ENCODE measurements at regions not wholly inside any gene's neighbourhood (a gene's known extent, or its start where the extent isn't known, plus 50 kb on each side); places are given as distances from the start of the nearest gene placed in this dataset.
"Not testable (repeated sequence)": the region's sequence is repeated elsewhere in the genome, so short reads cannot be mapped to it uniquely, and the experiment has no call there.

DNA sequence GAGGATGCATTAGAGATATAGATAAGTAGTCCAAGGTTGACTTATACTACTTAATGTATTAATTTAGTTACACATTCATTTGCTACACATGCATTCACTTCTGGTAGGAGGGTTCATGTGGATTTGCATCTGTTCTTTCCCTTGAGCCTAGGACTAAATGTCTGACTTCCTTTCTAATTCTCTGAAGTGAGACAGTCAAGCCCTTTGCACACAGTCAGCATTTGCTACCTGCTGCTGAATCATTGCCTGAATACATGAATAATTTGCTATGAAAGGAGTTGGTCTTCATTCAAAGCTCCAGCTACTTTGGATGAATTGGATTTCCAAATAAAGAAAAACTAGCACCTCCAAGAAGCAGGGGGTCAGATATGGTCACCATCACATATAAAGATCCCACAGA, 154.8 kb upstream of the DAB1 start (continued):
- TF ChIP-seq, protein P1, sequence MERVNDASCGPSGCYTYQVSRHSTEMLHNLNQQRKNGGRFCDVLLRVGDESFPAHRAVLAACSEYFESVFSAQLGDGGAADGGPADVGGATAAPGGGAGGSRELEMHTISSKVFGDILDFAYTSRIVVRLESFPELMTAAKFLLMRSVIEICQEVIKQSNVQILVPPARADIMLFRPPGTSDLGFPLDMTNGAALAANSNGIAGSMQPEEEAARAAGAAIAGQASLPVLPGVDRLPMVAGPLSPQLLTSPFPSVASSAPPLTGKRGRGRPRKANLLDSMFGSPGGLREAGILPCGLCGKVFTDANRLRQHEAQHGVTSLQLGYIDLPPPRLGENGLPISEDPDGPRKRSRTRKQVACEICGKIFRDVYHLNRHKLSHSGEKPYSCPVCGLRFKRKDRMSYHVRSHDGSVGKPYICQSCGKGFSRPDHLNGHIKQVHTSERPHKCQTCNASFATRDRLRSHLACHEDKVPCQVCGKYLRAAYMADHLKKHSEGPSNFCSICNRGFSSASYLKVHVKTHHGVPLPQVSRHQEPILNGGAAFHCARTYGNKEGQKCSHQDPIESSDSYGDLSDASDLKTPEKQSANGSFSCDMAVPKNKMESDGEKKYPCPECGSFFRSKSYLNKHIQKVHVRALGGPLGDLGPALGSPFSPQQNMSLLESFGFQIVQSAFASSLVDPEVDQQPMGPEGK (CRISPR knock-in tag; IDR thresholded peaks at IDR 0.05; ENCODE audit: borderline replicate concordance): no peak
- no peak for TF ChIP-seq TOX (CRISPR knock-in tag; IDR thresholded peaks at IDR 0.05; ENCODE audit: borderline replicate concordance)

DNA sequence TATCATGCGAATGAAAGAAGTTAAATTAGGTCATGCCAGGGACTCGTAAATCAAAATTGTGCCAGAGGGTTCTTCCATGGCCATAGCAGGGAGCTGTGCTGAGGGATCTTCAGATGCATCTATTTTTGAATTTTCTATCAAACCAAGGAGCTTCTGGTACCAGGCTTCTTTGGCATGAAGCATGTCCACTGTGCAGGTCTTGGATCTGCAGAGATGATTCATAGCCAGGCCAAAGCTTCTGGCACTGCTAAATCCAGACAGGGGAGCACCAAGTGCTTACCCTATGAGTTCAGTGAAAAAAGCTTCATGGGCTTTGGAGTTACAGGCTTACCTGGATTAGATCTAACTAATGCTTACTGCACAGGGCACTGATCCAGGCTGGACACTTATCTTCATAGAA, 154.2 kb upstream of the DAB1 start:
- ATAC-seq: no peak
- TF ChIP-seq ISL1 (CRISPR knock-in tag; IDR thresholded peaks at IDR 0.05) (no peak), CSDC2 (CRISPR knock-in tag; IDR thresholded peaks at IDR 0.05) (no peak), ZNF565 (CRISPR knock-in tag; conservative IDR thresholded peaks at IDR 0.05; ENCODE audit: low read depth) (no peak), TCF4 (CRISPR knock-in tag; IDR thresholded peaks at IDR 0.05; ENCODE audit: borderline replicate concordance) (no peak)
- TF ChIP-seq, protein P1 (CRISPR knock-in tag; IDR thresholded peaks at IDR 0.05; ENCODE audit: borderline replicate concordance): no peak
- TF ChIP-seq, protein P2, sequence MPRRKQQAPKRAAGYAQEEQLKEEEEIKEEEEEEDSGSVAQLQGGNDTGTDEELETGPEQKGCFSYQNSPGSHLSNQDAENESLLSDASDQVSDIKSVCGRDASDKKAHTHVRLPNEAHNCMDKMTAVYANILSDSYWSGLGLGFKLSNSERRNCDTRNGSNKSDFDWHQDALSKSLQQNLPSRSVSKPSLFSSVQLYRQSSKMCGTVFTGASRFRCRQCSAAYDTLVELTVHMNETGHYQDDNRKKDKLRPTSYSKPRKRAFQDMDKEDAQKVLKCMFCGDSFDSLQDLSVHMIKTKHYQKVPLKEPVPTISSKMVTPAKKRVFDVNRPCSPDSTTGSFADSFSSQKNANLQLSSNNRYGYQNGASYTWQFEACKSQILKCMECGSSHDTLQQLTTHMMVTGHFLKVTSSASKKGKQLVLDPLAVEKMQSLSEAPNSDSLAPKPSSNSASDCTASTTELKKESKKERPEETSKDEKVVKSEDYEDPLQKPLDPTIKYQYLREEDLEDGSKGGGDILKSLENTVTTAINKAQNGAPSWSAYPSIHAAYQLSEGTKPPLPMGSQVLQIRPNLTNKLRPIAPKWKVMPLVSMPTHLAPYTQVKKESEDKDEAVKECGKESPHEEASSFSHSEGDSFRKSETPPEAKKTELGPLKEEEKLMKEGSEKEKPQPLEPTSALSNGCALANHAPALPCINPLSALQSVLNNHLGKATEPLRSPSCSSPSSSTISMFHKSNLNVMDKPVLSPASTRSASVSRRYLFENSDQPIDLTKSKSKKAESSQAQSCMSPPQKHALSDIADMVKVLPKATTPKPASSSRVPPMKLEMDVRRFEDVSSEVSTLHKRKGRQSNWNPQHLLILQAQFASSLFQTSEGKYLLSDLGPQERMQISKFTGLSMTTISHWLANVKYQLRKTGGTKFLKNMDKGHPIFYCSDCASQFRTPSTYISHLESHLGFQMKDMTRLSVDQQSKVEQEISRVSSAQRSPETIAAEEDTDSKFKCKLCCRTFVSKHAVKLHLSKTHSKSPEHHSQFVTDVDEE (CRISPR knock-in tag; IDR thresholded peaks at IDR 0.05): no peak

DNA sequence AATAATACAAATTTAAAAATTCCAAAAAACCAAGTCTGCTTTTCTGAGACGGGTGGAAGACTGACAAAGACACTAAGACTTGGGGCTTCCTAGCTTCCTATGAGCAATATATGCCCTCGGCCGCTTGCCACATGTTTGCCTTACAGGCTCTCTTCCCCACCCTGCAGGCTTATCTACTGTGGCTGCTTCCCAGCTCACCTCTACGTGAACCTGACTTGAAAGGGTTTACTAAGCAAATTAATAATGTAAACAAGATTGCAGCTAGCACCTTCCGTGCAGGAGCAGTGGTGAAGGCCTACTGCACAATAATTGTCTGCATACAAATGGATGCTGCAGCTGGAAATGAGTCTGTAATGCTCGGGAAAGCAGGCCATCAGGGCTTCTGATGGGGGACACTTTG, 152.9 kb upstream of the DAB1 start:
- ATAC-seq: no peak
- TF ChIP-seq CSDC2 (CRISPR knock-in tag; IDR thresholded peaks at IDR 0.05) (no peak), ZNF8 (CRISPR knock-in tag; IDR thresholded peaks at IDR 0.05) (no peak), ZNF70 (CRISPR knock-in tag; IDR thresholded peaks at IDR 0.05) (no peak), OSR1 (CRISPR knock-in tag; IDR thresholded peaks at IDR 0.05) (no peak), ISL1 (CRISPR knock-in tag; IDR thresholded peaks at IDR 0.05) (no peak), ESRRG (CRISPR knock-in tag; IDR thresholded peaks at IDR 0.05) (no peak), BACH2 (CRISPR knock-in tag; IDR thresholded peaks at IDR 0.05; ENCODE audit: borderline replicate concordance) (no peak), PPARA (CRISPR knock-in tag; IDR thresholded peaks at IDR 0.05; ENCODE audit: borderline replicate concordance) (no peak), ZNF565 (CRISPR knock-in tag; conservative IDR thresholded peaks at IDR 0.05; ENCODE audit: low read depth) (no peak), TCF4 (CRISPR knock-in tag; IDR thresholded peaks at IDR 0.05; ENCODE audit: borderline replicate concordance) (no peak), TOX (CRISPR knock-in tag; IDR thresholded peaks at IDR 0.05; ENCODE audit: borderline replicate concordance) (no peak), ZC3H10 (CRISPR knock-in tag; IDR thresholded peaks at IDR 0.05) (no peak)
- TF ChIP-seq, protein P1 (CRISPR knock-in tag; IDR thresholded peaks at IDR 0.05; ENCODE audit: borderline replicate concordance): no peak

DNA sequence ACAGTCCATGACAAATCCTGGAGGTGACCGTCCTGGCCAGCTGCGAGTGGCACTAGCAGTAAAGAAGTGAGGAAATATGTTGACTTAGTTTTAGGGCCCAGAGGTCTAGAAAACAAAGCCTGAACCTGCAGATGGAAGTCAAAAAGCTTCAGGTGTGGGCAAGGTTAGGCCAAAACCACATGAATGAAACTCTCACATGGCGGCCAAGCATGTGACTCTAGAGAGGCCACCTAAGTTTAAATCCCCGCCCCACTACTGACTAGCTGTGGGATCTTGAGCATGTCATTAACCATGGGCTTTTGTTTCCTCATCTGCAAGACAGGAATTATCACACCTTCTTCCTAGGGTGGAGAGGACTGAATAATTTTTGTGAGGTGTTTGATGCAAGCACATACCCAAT, 148.2 kb upstream of the DAB1 start:
- no peak for TF ChIP-seq ZFP3 (CRISPR knock-in tag; IDR thresholded peaks at IDR 0.05)
- ATAC-seq: no peak

DNA sequence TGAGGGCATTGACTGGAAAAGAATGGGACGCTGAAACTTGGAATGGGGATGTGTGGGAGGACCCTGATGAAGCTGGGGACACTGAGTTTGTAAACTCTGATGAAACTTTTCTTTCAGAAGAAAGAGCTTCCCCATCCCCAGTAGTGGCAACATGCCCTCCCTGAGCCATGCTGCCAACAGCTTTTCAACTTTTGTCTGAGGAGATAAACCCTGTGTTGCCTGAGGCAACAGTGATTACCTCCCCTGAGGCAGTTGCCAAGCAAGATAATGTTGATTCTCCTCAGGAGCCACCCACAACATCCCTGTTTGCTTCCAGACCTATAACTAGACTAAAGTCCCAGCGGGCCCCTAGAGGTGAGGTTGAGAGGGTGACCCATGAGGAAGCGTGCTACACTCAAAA, 134.2 kb upstream of the DAB1 start:
- not testable (repeated sequence) for ATAC-seq

DNA sequence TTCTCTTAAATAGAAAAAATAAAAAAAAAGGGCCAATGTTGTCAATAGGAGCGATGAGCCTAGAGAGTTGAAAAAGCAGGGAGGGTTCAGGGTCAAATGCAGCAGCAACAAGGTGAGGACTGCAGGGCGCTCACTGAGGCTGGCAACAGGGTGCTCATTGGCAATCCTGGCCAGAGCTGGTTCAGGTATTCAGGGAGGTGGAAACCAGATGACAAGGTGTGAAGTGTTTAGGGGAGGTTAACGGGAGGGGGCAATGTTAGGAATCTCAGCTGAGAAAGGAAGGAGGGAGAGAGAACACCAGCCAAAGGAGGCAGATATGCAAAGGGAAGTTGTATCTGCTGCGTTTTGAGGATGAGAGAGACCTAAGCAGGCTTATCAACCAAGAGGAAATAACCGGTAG, 129.8 kb upstream of the DAB1 start:
- TF ChIP-seq ARNTL (CRISPR knock-in tag; IDR thresholded peaks at IDR 0.05; ENCODE audit: borderline replicate concordance, low read depth) (no peak), ZNF70 (CRISPR knock-in tag; IDR thresholded peaks at IDR 0.05) (no peak), RARB (CRISPR knock-in tag; IDR thresholded peaks at IDR 0.05) (no peak), OSR1 (CRISPR knock-in tag; IDR thresholded peaks at IDR 0.05) (no peak), ZFP30 (CRISPR knock-in tag; IDR thresholded peaks at IDR 0.05) (no peak), ZFP3 (CRISPR knock-in tag; IDR thresholded peaks at IDR 0.05) (no peak)
- TF ChIP-seq, protein P1 (CRISPR knock-in tag; IDR thresholded peaks at IDR 0.05; ENCODE audit: borderline replicate concordance): no peak
- no peak for ATAC-seq
